Muscle of arm (tissue), 1 donor: ENCODE measurements at regions not wholly inside any gene's neighbourhood (a gene's known extent, or its start where the extent isn't known, plus 50 kb on each side); places are given as distances from the start of the nearest gene placed in this dataset.
"Not testable (repeated sequence)": the region's sequence is repeated elsewhere in the genome, so short reads cannot be mapped to it uniquely, and the experiment has no call there.

Experiments used
- DNase-seq: peaks from one replicate; pipeline ENCODE4 v3.0.0-alpha.2; 2013

- DNase-seq: no peak
These were observed 65.6 kb upstream of the EDEM3 start for GRCh38 chr1:184820218-184820750.

- no peak for DNase-seq
These were observed 64.0 kb upstream of the EDEM3 start for GRCh38 chr1:184818646-184819045.

- not testable (repeated sequence) for DNase-seq
These were observed 62.3 kb upstream of the EDEM3 start for GRCh38 chr1:184817003-184817402.

GRCh38 chr1:184813528-184814089, 59.0 kb upstream of the EDEM3 start:
- no peak for DNase-seq

- no peak for DNase-seq
These were observed 56.9 kb upstream of the EDEM3 start for GRCh38 chr1:184811439-184812111.

GRCh38 chr1:184810735-184811343, 56.2 kb upstream of the EDEM3 start:
- peak; percentile 81 for DNase-seq

- DNase-seq: no peak
These were observed 51.7 kb upstream of the EDEM3 start for GRCh38 chr1:184806296-184806721.

GRCh38 chr1:184805667-184806295, 51.1 kb upstream of the EDEM3 start:
- peak; percentile 95 for DNase-seq
